ENCODE measurements at regions not wholly inside any gene's neighbourhood (a gene's known extent, or its start where the extent isn't known, plus 50 kb on each side); places are given as distances from the start of the nearest gene placed in this dataset.

DNA sequence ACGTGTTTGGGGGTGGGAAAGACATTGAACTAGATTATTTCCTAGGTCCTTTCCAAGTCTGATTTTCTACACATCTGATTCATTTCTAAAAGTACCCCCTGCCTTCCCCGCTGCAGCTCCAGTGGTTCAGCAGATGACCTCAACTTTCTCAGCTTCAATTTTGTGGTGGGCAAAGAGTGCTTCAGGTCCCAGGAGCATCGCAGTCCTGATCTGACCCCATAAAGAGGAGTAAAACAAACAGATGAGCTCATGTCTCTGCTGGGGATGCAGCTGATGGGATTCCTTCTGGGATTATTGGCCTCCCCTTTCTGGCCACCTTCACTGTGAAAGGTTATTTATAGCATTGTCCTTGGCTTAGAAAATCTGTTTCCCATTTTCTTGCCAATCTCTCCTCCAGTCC is 337.0 kb upstream of the PLXNA2 start:
- intact Hi-C loops (cut with micrococcal nuclease; ENCODE audit: unreplicated experiment) = no loop called here
- Histone ChIP-seq H3K27me3 (replicated peaks; ENCODE audit: control insufficient read depth, insufficient read depth, low read length) (0 out of 2 replicates have a peak, but pooled peaks cover 1% of the 10 kb centered on the region), H3K4me3 (ENCODE audit: low read depth, low read length) (no peak overlapping the region), H3K36me3 (ENCODE audit: control insufficient read depth, insufficient read depth, low read length) (no peaks in the 10 kb centered on the region; the same call in 1 of the 2 replicates), H3K4me1 (no peaks in the 10 kb centered on the region), H3K9me3 (no peaks in the 10 kb centered on the region)
- no peaks in the 10 kb centered on the region for H3K4me1 Mint-ChIP-seq (ENCODE audit: low read depth, unreplicated experiment)
- H3K36me3 Mint-ChIP-seq (ENCODE audit: insufficient read depth, unreplicated experiment) = no peaks in the 10 kb centered on the region
- CTCF ChIA-PET = no interaction called here
- TF ChIP-seq, protein P1, sequence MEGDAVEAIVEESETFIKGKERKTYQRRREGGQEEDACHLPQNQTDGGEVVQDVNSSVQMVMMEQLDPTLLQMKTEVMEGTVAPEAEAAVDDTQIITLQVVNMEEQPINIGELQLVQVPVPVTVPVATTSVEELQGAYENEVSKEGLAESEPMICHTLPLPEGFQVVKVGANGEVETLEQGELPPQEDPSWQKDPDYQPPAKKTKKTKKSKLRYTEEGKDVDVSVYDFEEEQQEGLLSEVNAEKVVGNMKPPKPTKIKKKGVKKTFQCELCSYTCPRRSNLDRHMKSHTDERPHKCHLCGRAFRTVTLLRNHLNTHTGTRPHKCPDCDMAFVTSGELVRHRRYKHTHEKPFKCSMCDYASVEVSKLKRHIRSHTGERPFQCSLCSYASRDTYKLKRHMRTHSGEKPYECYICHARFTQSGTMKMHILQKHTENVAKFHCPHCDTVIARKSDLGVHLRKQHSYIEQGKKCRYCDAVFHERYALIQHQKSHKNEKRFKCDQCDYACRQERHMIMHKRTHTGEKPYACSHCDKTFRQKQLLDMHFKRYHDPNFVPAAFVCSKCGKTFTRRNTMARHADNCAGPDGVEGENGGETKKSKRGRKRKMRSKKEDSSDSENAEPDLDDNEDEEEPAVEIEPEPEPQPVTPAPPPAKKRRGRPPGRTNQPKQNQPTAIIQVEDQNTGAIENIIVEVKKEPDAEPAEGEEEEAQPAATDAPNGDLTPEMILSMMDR (IDR thresholded peaks at IDR 0.05; ENCODE audit: insufficient read depth in 1 of 2, low read depth in 1 of 2, low read length in 1 of 2, severe bottlenecking in 1 of 2, unreplicated experiment in 1 of 2) = no peak
- H3K4me3 Mint-ChIP-seq (ENCODE audit: unreplicated experiment) = no peak overlapping the region
- BruUV-seq (replicated peaks) = no TSS peak
- H3K27ac Mint-ChIP-seq (ENCODE audit: unreplicated experiment) = no peak overlapping the region
- POLR2A ChIA-PET = no interaction called here
- H3K9me3 Mint-ChIP-seq (ENCODE audit: unreplicated experiment) = no peaks in the 10 kb centered on the region
- H3K27me3 Mint-ChIP-seq (ENCODE audit: insufficient read depth, unreplicated experiment) = peaks cover 30% of the 10 kb centered on the region
- no peak for DNase-seq

DNA sequence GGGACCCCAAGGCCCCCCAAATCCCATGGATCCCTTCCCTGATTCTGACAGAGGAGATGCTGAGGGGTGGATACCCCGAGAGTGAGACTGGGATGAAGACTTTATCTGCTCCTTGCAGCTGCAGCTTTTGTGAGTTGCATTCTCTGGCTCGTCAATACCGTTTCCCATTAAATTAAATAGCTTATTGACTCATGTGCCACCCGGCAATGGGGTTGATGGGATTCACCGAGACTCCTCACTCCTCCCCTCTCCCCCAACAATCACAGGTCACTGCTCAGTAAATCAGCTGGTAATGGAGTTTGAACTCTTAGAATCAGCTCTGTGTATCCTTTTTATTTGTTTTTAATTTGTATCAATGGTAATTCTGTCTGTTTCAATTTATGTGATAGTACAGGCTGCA is 337.5 kb upstream of the PLXNA2 start:
- no peak overlapping the region for H3K4me3 ChIP-seq (ENCODE audit: low read depth, low read length)
- TF ChIP-seq, protein P1 (IDR thresholded peaks at IDR 0.05; ENCODE audit: insufficient read depth in 1 of 2, low read depth in 1 of 2, low read length in 1 of 2, severe bottlenecking in 1 of 2, unreplicated experiment in 1 of 2) = no peak

DNA sequence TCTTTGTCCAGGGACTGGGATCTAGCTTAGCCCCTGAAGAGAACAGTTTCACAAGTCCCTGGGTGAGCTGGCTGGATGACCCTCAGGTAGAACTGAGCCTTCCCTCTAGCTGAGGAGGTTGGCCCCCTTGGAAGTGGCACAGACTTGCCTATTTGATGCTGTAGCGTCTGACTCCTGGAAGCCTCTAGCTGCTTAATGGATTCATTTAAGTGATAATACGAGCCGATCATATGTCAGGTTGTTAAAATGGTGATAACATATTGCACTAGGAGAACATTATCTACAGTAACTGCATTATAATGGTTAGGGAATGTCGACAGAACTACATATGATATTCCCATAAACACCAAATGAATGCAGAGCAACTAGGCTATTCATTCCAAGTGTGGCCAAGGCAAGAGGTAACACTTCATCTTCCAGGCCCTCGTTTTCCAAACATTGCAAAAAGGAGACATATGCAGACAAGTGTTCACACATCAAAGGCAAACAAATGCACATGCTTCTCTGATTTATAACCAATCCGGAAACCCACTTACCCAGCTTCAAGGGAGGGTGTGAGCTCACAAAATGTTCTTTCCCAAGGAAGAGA is 340.1 kb upstream of the PLXNA2 start:
- Histone ChIP-seq H3K27me3 (replicated peaks; ENCODE audit: control insufficient read depth, insufficient read depth, low read length) (no peaks in the 10 kb centered on the region), H3K36me3 (ENCODE audit: control insufficient read depth, insufficient read depth, low read length) (no peaks in the 10 kb centered on the region), H3K4me3 (ENCODE audit: low read depth, low read length) (no peak overlapping the region), H3K4me1 (no peaks in the 10 kb centered on the region), H3K9me3 (no peaks in the 10 kb centered on the region)
- DNase-seq = no peak
- BruUV-seq (replicated peaks) = no TSS peak
- Mint-ChIP-seq H3K27ac (ENCODE audit: unreplicated experiment) (no peak overlapping the region), H3K4me3 (ENCODE audit: unreplicated experiment) (no peak overlapping the region), H3K27me3 (ENCODE audit: insufficient read depth, unreplicated experiment) (peaks cover 24% of the 10 kb centered on the region), H3K9me3 (ENCODE audit: unreplicated experiment) (no peaks in the 10 kb centered on the region), H3K4me1 (ENCODE audit: low read depth, unreplicated experiment) (no peaks in the 10 kb centered on the region), H3K36me3 (ENCODE audit: insufficient read depth, unreplicated experiment) (no peaks in the 10 kb centered on the region)
- intact Hi-C loops (cut with micrococcal nuclease; ENCODE audit: unreplicated experiment) = no loop called here
- TF ChIP-seq, protein P1 (IDR thresholded peaks at IDR 0.05; ENCODE audit: insufficient read depth in 1 of 2, low read depth in 1 of 2, low read length in 1 of 2, severe bottlenecking in 1 of 2, unreplicated experiment in 1 of 2) = no peak
- CTCF ChIA-PET = no interaction called here
- POLR2A ChIA-PET = no interaction called here

More for the DNA sequence above, 337.5 kb upstream of the PLXNA2 start:
- H3K36me3 Mint-ChIP-seq (ENCODE audit: insufficient read depth, unreplicated experiment) = no peaks in the 10 kb centered on the region
- H3K4me1 Mint-ChIP-seq (ENCODE audit: low read depth, unreplicated experiment) = no peaks in the 10 kb centered on the region
- no peak overlapping the region for H3K4me3 Mint-ChIP-seq (ENCODE audit: unreplicated experiment)
- no peak for DNase-seq
- no peak overlapping the region for H3K27ac Mint-ChIP-seq (ENCODE audit: unreplicated experiment)
- no peaks in the 10 kb centered on the region for H3K4me1 ChIP-seq
- intact Hi-C loops (cut with micrococcal nuclease; ENCODE audit: unreplicated experiment) = no loop called here
- H3K27me3 ChIP-seq (replicated peaks; ENCODE audit: control insufficient read depth, insufficient read depth, low read length) = 0 out of 2 replicates have a peak, but pooled peaks cover 1% of the 10 kb centered on the region
- no peaks in the 10 kb centered on the region for H3K9me3 ChIP-seq
- H3K36me3 ChIP-seq (ENCODE audit: control insufficient read depth, insufficient read depth, low read length) = no peaks in the 10 kb centered on the region; the same call in 1 of the 2 replicates
- peaks cover 25% of the 10 kb centered on the region for H3K27me3 Mint-ChIP-seq (ENCODE audit: insufficient read depth, unreplicated experiment)
- BruUV-seq (replicated peaks) = no TSS peak
- CTCF ChIA-PET = no interaction called here
- POLR2A ChIA-PET = no interaction called here
- no peaks in the 10 kb centered on the region for H3K9me3 Mint-ChIP-seq (ENCODE audit: unreplicated experiment)

All from Caco-2 (cell line).